B cell (primary cell): ENCODE measurements at regions not wholly inside any gene's neighbourhood (a gene's known extent, or its start where the extent isn't known, plus 50 kb on each side); places are given as distances from the start of the nearest gene placed in this dataset.

Experiments used
- CTCF ChIP-seq: fragments of 200-600 bp; IDR thresholded peaks from one replicate; pipeline ENCODE4 v1.8.0; 2022; ENCODE audit warnings: antibody characterized with exemption, mild to moderate bottlenecking
- EZH2 ChIP-seq: IDR thresholded peaks from 2 replicates; pipeline ENCODE4 v1.6.1; 2012; ENCODE audit warnings: borderline replicate concordance, low read depth, mild to moderate bottlenecking, moderate library complexity, low read length; ENCODE audit not compliant: insufficient read depth, poor library complexity, severe bottlenecking

GRCh38 chr5:56375011-56375410 lies 141.9 kb upstream of the ANKRD55 start:
- TF ChIP-seq CTCF (no peak), EZH2 (no peak)
